Kidney tubule cell (primary cell): ENCODE measurements at regions not wholly inside any gene's neighbourhood (a gene's known extent, or its start where the extent isn't known, plus 50 kb on each side); places are given as distances from the start of the nearest gene placed in this dataset.

Experiments
- DNase-seq: peaks from one replicate; pipeline ENCODE4 v3.0.0-alpha.2; 2018; ENCODE audit warnings: low spot score

DNA sequence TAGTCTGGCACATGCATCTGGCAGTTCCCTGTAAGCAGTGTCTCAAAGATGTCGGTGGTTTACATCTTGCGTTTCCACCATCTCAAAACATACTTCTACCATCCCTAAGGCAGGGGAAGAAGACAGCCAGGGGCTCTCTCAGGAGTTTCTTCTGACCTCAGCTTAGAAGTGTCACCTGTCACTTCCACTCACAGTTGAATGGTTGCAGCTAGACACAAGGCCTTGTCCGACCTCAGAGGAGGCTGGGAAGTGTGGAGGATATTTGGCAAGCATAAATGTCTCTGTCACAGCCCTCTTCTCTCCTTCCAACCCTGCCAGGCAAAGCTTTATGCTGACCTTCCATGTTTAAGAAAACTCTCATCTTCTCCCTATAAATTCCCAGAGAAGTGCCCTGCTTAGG, 193.3 kb downstream of the HERPUD2 start:
- no peak for DNase-seq

DNA sequence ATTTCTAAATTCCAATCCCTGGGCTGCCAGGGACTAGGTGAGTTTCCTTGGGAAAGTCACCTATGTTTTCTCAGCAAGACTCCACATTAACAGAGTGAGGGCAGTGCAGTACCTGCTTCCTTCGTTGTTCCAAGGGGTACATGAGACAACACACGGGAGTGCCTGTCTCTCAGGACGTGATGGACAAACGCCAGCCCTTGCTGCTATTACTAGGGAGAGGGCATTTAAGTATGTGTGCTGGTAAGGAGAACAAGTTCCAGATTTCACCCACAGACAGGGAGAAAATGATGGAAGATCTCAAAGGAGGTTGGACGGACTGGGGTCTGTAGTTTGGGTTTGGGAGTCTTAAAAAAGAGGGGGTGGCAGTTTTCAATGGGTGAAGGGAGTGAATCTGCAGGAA, 195.7 kb downstream of the HERPUD2 start:
- no peak for DNase-seq

DNA sequence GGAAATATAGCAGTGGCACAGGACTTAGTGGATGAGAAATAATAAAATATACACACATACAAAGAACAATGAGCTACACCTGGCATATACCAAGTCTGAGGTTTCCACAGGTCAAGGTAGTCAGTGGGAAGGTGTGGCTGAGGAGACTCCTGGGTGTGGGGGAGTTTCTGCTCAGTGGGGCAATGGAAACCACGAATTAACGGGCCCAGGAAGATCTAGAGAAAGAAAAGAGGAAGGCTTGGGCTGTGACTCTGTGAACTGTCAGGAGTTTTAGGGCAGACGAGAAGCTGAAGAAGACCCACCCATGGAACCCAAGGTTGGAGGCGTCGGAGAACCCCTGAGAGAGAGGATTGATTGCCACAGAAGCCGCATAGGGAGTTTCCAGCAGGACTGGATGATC, 196.5 kb downstream of the HERPUD2 start:
- no peak for DNase-seq

DNA sequence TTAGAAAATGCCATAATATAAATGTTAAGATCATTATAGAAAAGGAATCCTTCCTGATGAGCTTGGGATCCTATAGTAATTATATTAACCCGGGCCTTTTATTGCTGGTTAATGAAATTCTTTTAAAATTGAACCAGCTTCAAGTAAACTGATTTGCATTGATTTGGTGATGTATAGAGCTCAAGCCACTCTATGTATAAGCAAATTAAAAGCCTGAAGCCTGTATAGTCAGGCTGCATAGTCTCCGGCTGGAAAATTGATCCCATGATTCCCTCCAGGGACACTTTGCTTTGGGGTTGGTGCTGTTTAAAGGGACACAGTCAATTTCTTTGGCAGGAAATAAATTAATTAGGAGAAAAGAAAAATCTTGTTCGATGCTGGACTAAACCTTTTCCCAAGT, 199.1 kb downstream of the HERPUD2 start:
- DNase-seq: no peak

DNA sequence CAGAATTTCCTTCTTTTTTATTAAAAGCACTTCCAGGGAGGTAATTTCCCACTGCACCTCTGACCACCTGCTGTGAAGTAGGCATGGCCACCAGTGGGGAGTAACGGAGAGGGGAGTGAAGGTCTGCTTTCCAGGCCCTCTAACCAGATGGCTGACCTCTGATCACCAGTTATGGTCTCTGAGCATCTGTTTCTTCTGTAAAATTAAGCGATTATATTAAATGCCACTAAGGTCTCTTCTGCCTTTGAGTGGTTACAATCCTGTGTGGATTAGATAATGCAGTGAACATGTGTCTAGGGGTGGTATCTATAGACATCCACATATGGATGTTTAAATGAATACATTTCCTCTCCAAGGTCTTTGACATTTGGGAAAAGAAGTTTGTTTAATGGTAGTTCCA, 199.6 kb downstream of the HERPUD2 start:
- DNase-seq: no peak

DNA sequence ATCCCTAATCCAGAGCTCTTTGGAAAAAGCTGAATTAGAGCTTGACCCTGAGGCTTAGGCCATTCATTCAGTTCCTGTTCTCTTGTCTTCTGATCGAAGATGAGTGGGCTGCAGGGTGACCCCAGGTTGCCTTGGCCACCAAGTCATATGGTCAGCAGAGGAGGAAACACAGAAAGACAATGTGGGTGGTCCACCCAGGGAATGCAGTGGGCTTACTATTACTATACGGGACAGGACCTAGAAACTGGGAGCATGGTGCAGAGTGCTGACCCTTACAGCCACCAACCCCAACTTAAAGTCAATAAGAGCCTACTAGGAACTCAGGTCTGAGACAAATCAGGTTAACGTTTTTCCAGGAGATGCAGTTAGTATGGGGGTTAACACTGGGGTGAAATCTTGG, 200.5 kb downstream of the HERPUD2 start:
- no peak for DNase-seq

DNA sequence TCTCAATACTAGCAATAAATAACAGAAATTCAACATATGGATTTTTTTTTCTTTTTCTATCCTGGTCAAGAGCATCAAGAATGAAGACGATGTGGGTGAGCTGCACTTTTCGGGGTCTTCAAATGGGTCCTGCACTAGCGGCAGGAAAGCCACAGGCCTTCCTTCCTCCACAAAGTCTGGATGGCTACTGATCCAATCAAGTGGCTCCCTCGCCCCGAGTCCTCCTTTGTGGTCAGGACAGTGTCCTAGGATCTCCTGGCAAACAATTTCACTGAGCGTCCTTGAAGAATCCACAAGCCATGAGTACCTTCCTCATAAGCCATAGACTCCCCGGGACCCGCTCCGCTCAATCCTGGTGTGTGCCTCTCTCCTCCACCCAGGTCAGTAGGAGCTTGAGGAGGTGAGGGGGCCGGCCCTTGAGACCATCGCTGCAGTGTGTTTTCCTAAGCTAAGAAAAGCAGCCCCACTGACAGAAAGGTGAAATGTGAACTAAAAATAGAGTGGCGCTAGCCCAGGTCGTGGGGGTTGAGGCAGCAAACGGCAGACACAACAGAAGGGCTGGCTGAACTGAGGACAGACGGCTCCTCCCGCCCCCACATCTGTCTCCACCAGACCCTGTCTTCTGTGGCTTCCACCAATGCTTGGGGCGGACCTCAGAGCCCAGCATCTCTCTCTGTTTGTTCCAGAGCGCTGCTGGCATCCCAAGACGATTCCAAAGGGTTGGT, 202.3 kb downstream of the HERPUD2 start:
- no peak for DNase-seq

DNA sequence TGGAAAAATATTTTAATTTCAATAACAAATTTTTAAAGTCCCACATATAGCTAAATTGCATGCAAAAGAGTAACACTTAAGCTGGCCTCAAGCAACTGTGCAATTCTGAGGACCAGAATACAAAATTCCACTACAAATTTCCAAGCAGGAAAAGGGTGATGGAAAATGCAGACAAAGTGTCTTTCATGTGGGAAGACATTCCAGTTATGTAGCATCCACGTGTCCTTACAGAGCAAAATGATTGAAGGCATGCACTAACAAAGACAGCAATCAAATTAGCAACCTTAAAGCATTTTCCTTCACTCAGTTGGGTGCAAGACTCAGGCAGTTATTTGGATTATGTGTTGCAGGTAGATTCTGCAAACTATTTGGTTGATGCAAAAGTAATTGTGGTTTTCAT, 203.7 kb downstream of the HERPUD2 start:
- no peak for DNase-seq

DNA sequence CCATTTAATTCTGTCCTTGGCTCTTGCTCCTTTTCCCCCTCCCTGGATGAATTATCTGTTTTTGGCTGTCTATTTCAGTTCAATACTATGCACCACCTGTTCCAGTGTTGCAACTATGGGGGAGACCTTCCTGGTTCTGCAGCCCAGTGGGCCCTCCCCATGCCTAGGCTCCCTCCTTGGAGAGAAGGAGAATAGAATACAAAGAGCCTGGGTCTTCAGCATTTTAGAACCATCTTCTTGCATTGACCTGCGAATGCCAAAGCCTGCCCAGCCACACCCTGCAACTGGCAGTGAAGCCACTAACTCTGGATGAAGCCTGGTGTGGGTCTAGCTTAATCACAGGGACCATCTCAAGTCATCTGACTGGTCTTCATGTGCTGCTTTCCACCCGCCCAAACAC, 207.1 kb downstream of the HERPUD2 start:
- DNase-seq: no peak

DNA sequence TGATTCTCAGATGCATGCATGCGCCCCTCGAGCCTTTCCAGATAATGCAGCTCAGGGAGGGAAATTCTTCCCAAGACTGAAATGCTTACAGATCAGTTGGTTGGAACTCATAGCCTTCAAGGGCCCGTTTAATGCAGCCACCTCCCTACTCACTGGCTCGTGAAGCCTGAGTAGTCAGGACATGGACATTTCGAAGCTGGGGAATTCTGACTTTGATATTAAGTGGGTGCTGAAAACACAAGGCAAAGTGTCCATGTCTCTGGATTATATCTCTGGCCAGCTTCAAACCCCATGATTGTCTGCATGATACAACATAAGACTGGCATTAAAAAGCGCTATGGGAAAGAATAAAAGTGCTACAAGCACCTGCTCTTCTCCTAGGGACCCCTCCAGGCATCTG, 207.5 kb downstream of the HERPUD2 start:
- no peak for DNase-seq

DNA sequence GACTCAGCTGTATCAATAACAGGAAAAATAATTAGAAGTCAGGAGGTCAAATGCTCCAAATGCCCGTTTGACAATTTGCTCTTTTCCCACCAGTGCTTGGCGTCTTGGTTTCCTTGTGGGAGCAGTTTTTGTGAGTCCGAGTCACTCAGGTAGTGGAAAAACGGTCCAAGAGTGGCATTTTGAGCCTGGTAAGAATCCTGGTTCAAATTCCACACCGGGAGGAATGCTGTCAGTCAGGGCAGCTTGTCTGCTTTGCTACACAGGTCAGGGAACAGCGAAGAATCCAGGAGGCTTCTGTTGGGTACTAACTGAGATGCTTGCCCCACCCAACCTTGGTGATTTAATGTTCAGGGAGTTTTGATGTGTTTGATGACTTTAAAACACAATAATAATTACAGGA, 209.5 kb downstream of the HERPUD2 start:
- DNase-seq: no peak

DNA sequence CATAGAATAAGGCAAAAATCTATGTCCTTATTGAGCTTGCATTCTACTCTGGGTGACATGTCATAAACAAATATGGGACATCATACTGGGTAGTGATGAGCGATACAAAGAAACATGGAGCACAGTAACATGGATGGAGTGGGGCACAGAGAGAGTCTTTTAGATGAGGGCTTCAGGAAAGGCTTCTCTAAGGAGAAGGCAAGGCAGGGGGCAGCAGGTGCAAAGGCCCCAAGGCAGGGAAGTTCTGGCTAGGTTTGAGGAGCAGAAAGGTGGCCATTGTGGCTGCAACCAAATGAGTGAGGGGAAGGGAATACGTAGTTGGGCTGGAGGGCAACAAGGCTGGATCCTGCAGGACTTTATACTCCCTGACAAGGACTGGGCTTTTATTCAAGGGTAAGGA, 211.4 kb downstream of the HERPUD2 start:
- no peak for DNase-seq

DNA sequence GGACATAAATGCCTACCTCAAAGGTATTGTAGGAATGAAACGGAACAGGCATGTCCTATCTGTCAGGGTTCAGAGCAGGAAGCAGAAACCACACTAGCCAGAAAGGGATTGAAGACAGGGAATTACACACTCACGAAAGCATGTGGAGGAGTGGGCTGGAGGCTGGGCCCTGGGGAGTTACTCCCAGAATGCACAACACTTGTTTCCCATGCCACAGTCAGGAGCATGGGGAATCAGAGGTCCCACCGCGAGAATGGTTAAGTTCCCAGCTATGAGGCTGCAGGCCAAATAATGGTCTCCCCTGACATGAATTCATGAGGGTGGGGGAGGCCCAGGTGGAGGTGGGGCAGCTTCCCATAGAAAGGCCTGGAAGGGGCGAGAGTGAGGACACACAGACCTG, 212.7 kb downstream of the HERPUD2 start:
- DNase-seq: no peak

DNA sequence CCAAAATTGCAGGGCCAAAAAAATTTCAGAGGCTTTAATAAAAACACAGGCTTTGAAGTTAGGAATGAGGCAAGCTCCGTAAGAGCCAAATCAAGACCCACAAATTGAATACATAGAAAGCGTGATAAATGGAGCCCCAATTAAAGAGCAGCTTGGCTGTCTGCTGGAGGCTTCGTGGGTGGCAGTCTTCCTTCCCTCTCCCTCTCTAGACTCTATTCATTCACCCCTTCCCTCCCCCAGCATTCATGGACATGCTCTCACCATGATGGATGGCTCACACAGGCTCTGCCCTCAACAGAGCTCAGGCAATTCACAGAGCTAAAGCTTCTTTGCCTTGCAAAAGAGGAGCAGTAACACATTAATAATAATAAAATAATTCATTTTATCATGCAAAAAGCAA, 214.1 kb downstream of the HERPUD2 start:
- DNase-seq: no peak

DNA sequence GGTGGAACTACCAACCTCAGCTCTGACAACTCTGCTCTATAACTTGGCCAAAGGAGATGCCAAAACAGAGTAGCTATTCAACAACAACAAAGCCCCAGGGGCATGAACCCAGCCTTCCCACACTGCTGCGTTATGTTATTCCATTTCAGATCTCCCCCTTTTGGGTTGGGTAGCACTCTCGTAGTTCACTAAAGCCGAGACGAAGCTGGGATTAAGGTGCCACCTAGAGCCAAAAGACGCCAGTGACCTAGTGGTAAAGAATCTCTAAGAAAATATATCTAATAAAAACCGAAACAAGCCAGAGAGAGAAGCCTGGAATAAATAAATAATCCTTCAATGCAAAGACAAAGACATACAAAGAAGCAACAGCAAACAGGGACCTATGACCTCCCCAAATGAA, 217.3 kb downstream of the HERPUD2 start:
- DNase-seq: no peak

DNA sequence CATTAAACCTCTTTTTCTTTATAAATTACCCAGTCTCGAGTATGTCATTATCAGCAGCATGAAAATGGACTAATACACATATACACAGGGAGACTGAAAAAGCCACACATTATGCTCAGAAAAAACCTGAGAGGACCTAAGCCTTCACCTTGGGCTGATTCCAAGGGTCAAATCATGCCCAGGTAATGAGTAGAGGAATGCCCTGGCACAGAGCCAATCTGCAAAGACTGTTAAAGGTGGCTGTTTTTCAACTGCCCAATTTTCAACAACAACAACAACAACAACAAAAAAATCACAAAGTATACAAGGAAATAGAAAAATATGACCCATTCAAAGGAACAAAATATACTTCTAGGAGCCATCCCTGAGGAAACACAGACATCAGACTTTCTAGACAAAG, 220.2 kb upstream of the TBX20 start:
- no peak for DNase-seq

DNA sequence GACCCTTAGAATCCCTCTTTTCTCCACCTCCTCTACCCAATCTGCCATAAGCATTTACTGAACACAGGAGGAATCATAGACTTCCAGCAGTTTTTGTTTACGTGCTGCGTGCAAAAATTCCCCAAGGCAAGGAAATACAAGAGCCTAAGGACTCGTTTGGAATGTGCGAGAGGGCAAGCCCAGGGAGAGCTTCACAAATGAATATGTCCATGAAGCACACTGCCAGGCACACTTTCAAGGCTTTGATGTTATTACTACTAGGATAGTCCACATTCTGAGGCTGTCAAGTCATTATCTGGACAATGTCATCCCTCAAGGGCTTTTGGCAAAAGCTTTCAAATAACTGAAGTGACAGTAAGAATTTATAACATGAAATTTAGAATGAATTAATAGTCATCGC, 214.7 kb upstream of the TBX20 start:
- DNase-seq: no peak

DNA sequence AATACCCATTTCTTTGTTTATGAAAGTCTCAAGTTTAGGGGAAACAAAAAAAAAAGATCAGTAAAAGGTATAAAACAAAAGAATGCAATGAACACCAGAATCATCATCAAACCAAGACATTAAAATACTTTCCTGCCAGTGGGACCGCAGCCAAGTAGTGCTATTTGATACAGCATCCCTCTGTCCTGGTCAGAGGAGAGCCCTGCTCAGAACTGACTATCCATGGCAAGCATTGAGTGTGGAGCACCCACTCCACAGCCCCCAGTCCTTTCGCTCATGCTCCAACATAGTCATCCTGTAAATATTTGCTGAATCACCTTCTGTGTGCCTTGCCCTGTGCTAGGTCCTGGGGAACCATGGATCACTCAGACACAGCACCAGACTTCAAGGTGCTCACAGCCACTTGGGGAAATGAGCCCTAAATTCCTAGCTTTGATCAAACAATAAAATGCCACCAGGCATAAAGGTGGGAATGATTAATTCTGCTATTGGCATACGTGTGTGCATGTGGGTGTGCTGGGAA, 213.6 kb upstream of the TBX20 start:
- DNase-seq: no peak

DNA sequence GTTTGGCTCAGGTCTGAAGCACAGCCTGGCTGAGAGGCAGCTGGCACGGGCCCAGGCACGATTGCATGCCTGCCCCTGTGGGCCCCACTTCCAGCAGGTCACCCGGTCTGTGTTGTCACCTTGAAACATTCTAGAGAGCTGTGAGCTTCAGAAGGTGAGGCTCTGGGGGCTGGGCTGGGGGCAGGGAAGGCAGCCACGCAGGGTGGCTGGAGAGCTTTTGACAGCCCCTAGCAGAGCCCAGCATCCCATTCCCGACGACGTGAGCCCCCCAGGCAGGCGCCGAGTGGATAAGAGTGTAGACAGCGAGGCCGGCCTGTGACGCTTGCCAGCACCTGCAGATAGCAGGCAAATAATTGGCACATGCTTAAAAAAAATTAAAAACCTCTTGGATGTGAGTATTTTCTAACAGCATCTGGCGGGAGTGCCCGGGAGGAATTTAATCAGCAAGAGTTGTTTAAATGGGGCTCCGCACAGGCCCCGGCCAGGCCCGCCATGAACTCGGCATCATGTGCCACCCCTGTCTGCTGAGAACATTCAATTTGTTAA, 212.0 kb upstream of the TBX20 start:
- DNase-seq: no peak

DNA sequence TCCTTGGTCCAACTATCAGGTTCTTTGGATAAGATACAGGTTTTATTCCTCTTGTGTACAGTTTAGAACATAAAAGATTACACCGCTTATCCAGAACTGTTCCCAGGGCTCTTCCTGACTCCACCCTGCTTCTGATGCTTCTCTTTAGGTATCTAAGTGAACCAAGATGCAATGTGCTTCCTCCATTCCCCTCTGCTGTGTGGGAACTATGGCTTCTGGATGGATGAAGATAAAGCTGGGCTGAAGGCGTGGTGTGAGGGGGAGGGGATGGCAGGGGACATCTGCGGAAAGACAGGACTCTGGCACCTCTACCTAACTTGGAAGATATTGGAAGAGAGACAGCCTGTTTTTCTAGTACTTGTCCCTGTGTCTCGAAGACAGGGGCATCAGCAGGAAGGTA, 209.9 kb upstream of the TBX20 start:
- no peak for DNase-seq

DNA sequence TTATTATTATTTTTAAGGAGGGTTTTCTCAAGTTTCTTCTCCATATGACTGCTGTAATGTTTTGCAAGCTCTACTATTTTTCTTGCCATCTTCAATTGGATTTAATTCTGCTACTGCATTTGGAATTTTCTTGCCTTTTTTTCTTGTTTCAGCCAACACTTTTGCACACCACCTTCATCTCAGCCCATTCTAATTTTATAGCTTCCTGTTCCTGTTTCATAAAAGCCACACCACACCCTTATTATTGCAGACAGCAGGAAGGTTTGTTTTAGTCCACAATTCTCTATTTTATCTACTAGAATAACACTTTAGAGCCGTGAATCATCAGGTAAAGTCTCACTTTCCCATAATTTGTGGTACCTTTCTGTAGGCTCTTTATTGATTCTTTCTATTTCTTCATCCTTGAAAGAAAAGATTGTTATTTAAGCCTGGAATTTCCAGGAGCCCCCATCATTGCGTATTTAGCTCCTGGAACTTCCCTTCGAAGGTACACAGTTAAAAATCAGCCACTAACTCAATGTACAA, 209.3 kb upstream of the TBX20 start:
- no peak for DNase-seq

DNA sequence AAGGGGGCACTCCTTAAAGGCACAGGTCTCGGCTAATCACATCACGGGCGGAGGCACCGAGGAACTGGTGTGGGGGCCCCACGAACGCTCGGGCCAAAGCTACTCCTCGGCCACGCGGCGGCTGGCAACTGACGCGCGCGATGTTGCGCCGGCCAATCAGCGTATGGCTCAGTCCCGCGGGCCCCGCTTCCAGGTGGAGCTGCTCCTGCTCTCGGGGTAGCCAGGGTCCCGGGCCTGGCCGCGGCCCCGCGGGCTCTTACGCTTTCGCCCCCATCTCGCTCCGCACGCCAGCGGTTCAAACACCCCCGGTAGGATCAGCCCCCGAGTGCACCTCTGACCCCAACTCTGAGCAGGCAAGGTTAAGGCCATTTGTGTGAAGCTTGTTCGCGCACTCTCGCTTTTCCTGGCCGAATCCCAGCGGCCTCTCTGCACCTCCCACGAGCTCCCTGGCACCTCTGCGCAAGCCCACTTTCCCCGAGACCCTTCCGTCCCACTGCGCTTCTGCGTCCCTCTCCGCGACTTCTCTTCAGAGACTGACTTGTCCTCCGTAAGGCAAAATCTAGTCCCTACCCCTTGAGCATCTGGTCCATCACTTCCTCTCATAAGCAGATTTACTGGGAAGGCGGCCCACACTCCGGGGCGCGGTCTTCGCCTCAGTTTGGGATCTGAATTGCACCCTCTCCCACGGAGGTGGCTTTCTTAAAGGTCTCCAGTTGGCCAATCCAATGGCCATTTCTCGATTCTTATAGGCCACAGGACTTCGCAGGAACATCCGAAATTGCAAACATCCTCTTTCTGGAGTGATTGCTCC, 200.9 kb upstream of the TBX20 start:
- no peak for DNase-seq
